HEK293 (cell line): ENCODE measurements at regions not wholly inside any gene's neighbourhood (a gene's known extent, or its start where the extent isn't known, plus 50 kb on each side); places are given as distances from the start of the nearest gene placed in this dataset.

Experiments used
- TF ChIP-seq, protein P1 (sequence below): fragments of 450-650 bp; formaldehyde crosslinking; IDR thresholded peaks from 2 replicates; pipeline ENCODE4 v1.5.1; 2016; ENCODE audit warnings: missing biosample characterization, missing genetic modification characterization, low read depth
- TF ChIP-seq, protein P2 (sequence below): fragments of 450-650 bp; formaldehyde crosslinking; IDR thresholded peaks from 2 replicates; pipeline ENCODE4 v1.5.1; 2016; ENCODE audit warnings: missing biosample characterization, missing genetic modification characterization

DNA sequence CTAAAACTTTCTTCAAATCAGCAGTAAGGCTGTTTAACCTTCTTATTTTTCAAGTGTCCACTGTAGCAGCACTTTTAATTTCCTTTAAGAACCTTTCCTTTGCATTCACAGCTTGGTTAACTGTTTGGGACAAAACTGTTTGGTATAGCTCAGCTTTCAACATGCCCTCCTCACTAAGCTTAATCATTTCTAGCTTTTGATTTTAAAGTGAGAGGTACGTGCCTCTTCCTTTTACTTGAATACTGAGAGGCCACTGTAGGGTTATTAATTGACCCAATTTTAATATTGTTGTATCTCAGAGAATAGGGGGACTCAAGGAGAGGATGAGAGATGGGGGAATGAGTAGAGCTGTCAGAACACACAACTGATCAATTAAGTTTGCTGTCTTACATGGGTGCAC is 129.5 kb upstream of the MMS22L start:
- TF ChIP-seq, protein P1, sequence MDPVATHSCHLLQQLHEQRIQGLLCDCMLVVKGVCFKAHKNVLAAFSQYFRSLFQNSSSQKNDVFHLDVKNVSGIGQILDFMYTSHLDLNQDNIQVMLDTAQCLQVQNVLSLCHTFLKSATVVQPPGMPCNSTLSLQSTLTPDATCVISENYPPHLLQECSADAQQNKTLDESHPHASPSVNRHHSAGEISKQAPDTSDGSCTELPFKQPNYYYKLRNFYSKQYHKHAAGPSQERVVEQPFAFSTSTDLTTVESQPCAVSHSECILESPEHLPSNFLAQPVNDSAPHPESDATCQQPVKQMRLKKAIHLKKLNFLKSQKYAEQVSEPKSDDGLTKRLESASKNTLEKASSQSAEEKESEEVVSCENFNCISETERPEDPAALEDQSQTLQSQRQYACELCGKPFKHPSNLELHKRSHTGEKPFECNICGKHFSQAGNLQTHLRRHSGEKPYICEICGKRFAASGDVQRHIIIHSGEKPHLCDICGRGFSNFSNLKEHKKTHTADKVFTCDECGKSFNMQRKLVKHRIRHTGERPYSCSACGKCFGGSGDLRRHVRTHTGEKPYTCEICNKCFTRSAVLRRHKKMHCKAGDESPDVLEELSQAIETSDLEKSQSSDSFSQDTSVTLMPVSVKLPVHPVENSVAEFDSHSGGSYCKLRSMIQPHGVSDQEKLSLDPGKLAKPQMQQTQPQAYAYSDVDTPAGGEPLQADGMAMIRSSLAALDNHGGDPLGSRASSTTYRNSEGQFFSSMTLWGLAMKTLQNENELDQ = no peak
- TF ChIP-seq, protein P2, sequence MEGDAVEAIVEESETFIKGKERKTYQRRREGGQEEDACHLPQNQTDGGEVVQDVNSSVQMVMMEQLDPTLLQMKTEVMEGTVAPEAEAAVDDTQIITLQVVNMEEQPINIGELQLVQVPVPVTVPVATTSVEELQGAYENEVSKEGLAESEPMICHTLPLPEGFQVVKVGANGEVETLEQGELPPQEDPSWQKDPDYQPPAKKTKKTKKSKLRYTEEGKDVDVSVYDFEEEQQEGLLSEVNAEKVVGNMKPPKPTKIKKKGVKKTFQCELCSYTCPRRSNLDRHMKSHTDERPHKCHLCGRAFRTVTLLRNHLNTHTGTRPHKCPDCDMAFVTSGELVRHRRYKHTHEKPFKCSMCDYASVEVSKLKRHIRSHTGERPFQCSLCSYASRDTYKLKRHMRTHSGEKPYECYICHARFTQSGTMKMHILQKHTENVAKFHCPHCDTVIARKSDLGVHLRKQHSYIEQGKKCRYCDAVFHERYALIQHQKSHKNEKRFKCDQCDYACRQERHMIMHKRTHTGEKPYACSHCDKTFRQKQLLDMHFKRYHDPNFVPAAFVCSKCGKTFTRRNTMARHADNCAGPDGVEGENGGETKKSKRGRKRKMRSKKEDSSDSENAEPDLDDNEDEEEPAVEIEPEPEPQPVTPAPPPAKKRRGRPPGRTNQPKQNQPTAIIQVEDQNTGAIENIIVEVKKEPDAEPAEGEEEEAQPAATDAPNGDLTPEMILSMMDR (tag by site-specific recombination) = no peak
